H9 (cell line): ENCODE measurements at regions not wholly inside any gene's neighbourhood (a gene's known extent, or its start where the extent isn't known, plus 50 kb on each side); places are given as distances from the start of the nearest gene placed in this dataset.

Experiments used
- DNase-seq: peaks from one replicate; pipeline ENCODE4 v3.0.0-alpha.2; 2017
- H2AFZ ChIP-seq: one replicate; pipeline ENCODE4 v1.6.1; 2013; ENCODE audit warnings: mild to moderate bottlenecking, low read length, control low read depth, moderate library complexity
- H2AK5ac ChIP-seq: 2 replicates; pipeline ENCODE4 v1.6.1; 2013; ENCODE audit warnings: low read length, control low read depth, mixed read lengths; ENCODE audit not compliant: insufficient read length
- H2BK120ac ChIP-seq: one replicate; pipeline ENCODE4 v1.6.1; 2013; ENCODE audit warnings: low read depth, mild to moderate bottlenecking, low read length, control low read depth, inconsistent platforms; ENCODE audit not compliant: poor library complexity, severe bottlenecking
- H2BK12ac ChIP-seq: 2 replicates; pipeline ENCODE4 v1.6.1; 2013; ENCODE audit warnings: low read length, control low read depth, mixed read lengths, low read depth; ENCODE audit not compliant: insufficient read length
- H2BK15ac ChIP-seq: 2 replicates; pipeline ENCODE4 v1.6.1; 2013; ENCODE audit warnings: low read depth, low read length, control low read depth
- H2BK20ac ChIP-seq: one replicate; pipeline ENCODE4 v1.6.1; 2013; ENCODE audit warnings: low read depth, mild to moderate bottlenecking, low read length, control low read depth, inconsistent platforms; ENCODE audit not compliant: poor library complexity, severe bottlenecking
- H2BK5ac ChIP-seq: 2 replicates; pipeline ENCODE4 v1.6.1; 2013; ENCODE audit warnings: low read length, control low read depth, mixed read lengths; ENCODE audit not compliant: insufficient read length
- H3K14ac ChIP-seq: 2 replicates; pipeline ENCODE4 v1.6.1; 2013; ENCODE audit warnings: low read length, control low read depth; ENCODE audit not compliant: insufficient read depth
- H3K18ac ChIP-seq: 2 replicates; pipeline ENCODE4 v1.6.1; 2013; ENCODE audit warnings: low read depth, mild to moderate bottlenecking, mixed read lengths, low read length, control low read depth; ENCODE audit not compliant: insufficient read length
- H3K23ac ChIP-seq: 2 replicates; pipeline ENCODE4 v1.6.1; 2013; ENCODE audit warnings: low read length, control low read depth, mixed read lengths, low read depth; ENCODE audit not compliant: insufficient read length
- H3K23me2 ChIP-seq: 2 replicates; pipeline ENCODE4 v1.6.1; 2013; ENCODE audit warnings: low read depth, mild to moderate bottlenecking, mixed read lengths, low read length, control low read depth; ENCODE audit not compliant: insufficient read length, poor library complexity, severe bottlenecking
- H3K27ac ChIP-seq: 2 replicates; pipeline ENCODE4 v1.5.1; 2013; ENCODE audit warnings: low read length, control low read depth, mixed read lengths, low read depth; ENCODE audit not compliant: insufficient read length
- H3K27me3 ChIP-seq: 2 replicates; pipeline ENCODE4 v1.6.1; 2013; ENCODE audit warnings: low read length, control low read depth, inconsistent platforms; ENCODE audit not compliant: insufficient read depth
- H3K4ac ChIP-seq: 2 replicates; pipeline ENCODE4 v1.6.1; 2013; ENCODE audit warnings: low read depth, mild to moderate bottlenecking, control low read depth, inconsistent platforms, low read length, moderate library complexity
- H3K4me1 ChIP-seq: 2 replicates; pipeline ENCODE4 v1.6.1; 2013; ENCODE audit warnings: low read length, control low read depth, inconsistent platforms; ENCODE audit not compliant: insufficient read depth
- H3K4me2 ChIP-seq: 2 replicates; pipeline ENCODE4 v1.6.1; 2013; ENCODE audit warnings: low read length, control low read depth, mixed read lengths; ENCODE audit not compliant: insufficient read length, insufficient read depth
- H3K56ac ChIP-seq: 2 replicates; pipeline ENCODE4 v1.6.1; 2013; ENCODE audit warnings: low read depth, mild to moderate bottlenecking, mixed read lengths, low read length, control low read depth; ENCODE audit not compliant: insufficient read length
- H3K79me1 ChIP-seq: 2 replicates; pipeline ENCODE4 v1.6.1; 2013; ENCODE audit warnings: low read depth, mild to moderate bottlenecking, moderate library complexity, low read length, control low read depth, inconsistent platforms; ENCODE audit not compliant: insufficient read depth, poor library complexity, severe bottlenecking
- H3K79me2 ChIP-seq: 2 replicates; pipeline ENCODE4 v1.6.1; 2013; ENCODE audit warnings: low read length, control low read depth, inconsistent platforms; ENCODE audit not compliant: insufficient read depth
- H3K9ac ChIP-seq: 2 replicates; pipeline ENCODE4 v1.6.1; 2013; ENCODE audit warnings: low read length, control low read depth, mixed read lengths; ENCODE audit not compliant: insufficient read length; ENCODE audit errors: extremely low read depth
- H3K9me3 ChIP-seq: one replicate; pipeline ENCODE4 v1.6.1; 2013; ENCODE audit warnings: low read depth, low read length, inconsistent platforms; ENCODE audit not compliant: control insufficient read depth
- H3T11ph ChIP-seq: one replicate; pipeline ENCODE4 v1.6.1; 2013; ENCODE audit warnings: mild to moderate bottlenecking, low read length, control low read depth, inconsistent platforms
- H4K20me1 ChIP-seq: one replicate; pipeline ENCODE4 v1.6.1; 2013; ENCODE audit not compliant: control insufficient read depth, insufficient read length, insufficient read depth
- H4K5ac ChIP-seq: 2 replicates; pipeline ENCODE4 v1.6.1; 2013; ENCODE audit warnings: low read depth, mild to moderate bottlenecking, mixed read lengths, low read length, control low read depth; ENCODE audit not compliant: insufficient read length
- H4K8ac ChIP-seq: replicated peaks from 2 replicates; pipeline ENCODE4 v1.6.1; 2013; ENCODE audit warnings: low read length, control low read depth, mixed read lengths, low read depth; ENCODE audit not compliant: insufficient read length
- H4K91ac ChIP-seq: 2 replicates; pipeline ENCODE4 v1.6.1; 2013; ENCODE audit warnings: low read depth, mild to moderate bottlenecking, moderate library complexity, mixed read lengths, low read length, control low read depth; ENCODE audit not compliant: insufficient read length
- H3K27ac Mint-ChIP-seq, 3 experiments: 2 replicates in 2 of 3; 3 replicates in 1 of 3; pipeline ENCODE4 v1.8.0; 2020 to 2021; ENCODE audit warnings: mixed read lengths in 3 of 3, mild to moderate bottlenecking in 1 of 3, moderate library complexity in 1 of 3
- H3K27me3 Mint-ChIP-seq: 2 replicates; pipeline ENCODE4 v1.8.0; 2021; ENCODE audit warnings: low read depth, mild to moderate bottlenecking, moderate library complexity, mixed read lengths
- H3K36me3 Mint-ChIP-seq, 3 experiments: 2 replicates in 2 of 3; 3 replicates in 1 of 3; pipeline ENCODE4 v1.8.0; 2020 to 2021; ENCODE audit warnings: low read depth in 3 of 3, mixed read lengths in 3 of 3; ENCODE audit not compliant: insufficient read depth in 1 of 3
- H3K4me1 Mint-ChIP-seq, 2 experiments: 2 replicates each; pipeline ENCODE4 v1.8.0; 2020; ENCODE audit warnings: mixed read lengths in 2 of 2
- H3K4me3 Mint-ChIP-seq, 2 experiments: 2 replicates in 1 of 2; 3 replicates in 1 of 2; pipeline ENCODE4 v1.8.0; 2020 to 2021; ENCODE audit warnings: mild to moderate bottlenecking in 2 of 2, mixed read lengths in 2 of 2, moderate library complexity in 1 of 2
- H3K9me3 Mint-ChIP-seq, 2 experiments: 2 replicates in 1 of 2; 3 replicates in 1 of 2; pipeline ENCODE4 v1.8.0; 2020; ENCODE audit warnings: mild to moderate bottlenecking in 2 of 2, mixed read lengths in 2 of 2, moderate library complexity in 1 of 2
- WGBS: extraction: QIAGEN DNeasy Blood & Tissue Kit; methylation state at CpG from one replicate; pipeline ENCODE4 v1.1.7; 2013; ENCODE audit warnings: missing lambda C conversion rate, low lambda C conversion rate, mixed read lengths; ENCODE audit not compliant: insufficient read length; ENCODE audit errors: extremely low coverage; 5-methylcytosine and 5-hydroxymethylcytosine counted together
- TF ChIP-seq, protein P1 (sequence below): fragments of 200-600 bp; sonication (generic); conservative IDR thresholded peaks from 3 replicates; pipeline ENCODE4 v1.8.0; 2021; ENCODE audit warnings: antibody characterized with exemption, mild to moderate bottlenecking

- Mint-ChIP-seq H3K4me1 (no peaks in the 10 kb centered on the region), H3K27ac (no peak overlapping the region), H3K27me3 (no peaks in the 10 kb centered on the region), H3K36me3 (peaks cover 0 to 5% (median 0%) of the 10 kb centered on the region in 3 experiments; a peak in 1 of 7 replicates), H3K4me3 (no peak overlapping the region), H3K9me3 (peaks cover 0 to 3% of the 10 kb centered on the region in 2 experiments; a peak in 1 of 5 replicates)
- Histone ChIP-seq H3K27me3 (no peaks in the 10 kb centered on the region), H3K27ac (no peak overlapping the region), H3K4me2 (no peak overlapping the region), H2AK5ac (no peak overlapping the region), H4K5ac (no peak overlapping the region), H4K20me1 (no peaks in the 10 kb centered on the region), H3K14ac (no peak overlapping the region), H3K18ac (no peak overlapping the region), H2BK15ac (no peak overlapping the region), H3K56ac (no peak overlapping the region), H3K23ac (no peak overlapping the region), H2BK12ac (no peak overlapping the region), H2BK20ac (no peak overlapping the region), H2BK120ac (no peak overlapping the region), H3K79me2 (no peaks in the 10 kb centered on the region), H4K8ac (no peak overlapping the region), H3K9me3 (no peaks in the 10 kb centered on the region), H3K79me1 (no peaks in the 10 kb centered on the region), H3K4me1 (no peaks in the 10 kb centered on the region), H2BK5ac (no peak overlapping the region), H2AFZ (no peak overlapping the region), H4K91ac (no peak overlapping the region), H3K23me2 (no peaks in the 10 kb centered on the region), H3T11ph (no peak overlapping the region), H3K4ac (no peak overlapping the region), H3K9ac (no peak overlapping the region)
- no CpG with 5 or more reads among the region's 3 CpGs for WGBS
- TF ChIP-seq, protein P1, sequence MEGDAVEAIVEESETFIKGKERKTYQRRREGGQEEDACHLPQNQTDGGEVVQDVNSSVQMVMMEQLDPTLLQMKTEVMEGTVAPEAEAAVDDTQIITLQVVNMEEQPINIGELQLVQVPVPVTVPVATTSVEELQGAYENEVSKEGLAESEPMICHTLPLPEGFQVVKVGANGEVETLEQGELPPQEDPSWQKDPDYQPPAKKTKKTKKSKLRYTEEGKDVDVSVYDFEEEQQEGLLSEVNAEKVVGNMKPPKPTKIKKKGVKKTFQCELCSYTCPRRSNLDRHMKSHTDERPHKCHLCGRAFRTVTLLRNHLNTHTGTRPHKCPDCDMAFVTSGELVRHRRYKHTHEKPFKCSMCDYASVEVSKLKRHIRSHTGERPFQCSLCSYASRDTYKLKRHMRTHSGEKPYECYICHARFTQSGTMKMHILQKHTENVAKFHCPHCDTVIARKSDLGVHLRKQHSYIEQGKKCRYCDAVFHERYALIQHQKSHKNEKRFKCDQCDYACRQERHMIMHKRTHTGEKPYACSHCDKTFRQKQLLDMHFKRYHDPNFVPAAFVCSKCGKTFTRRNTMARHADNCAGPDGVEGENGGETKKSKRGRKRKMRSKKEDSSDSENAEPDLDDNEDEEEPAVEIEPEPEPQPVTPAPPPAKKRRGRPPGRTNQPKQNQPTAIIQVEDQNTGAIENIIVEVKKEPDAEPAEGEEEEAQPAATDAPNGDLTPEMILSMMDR: no peak
- no peak for DNase-seq
Measured at GRCh38 chr4:137922721-137923120, 319.4 kb downstream of the SLC7A11 start.
